H9 (cell line): ENCODE measurements at regions not wholly inside any gene's neighbourhood (a gene's known extent, or its start where the extent isn't known, plus 50 kb on each side); places are given as distances from the start of the nearest gene placed in this dataset.

Source experiments
- DNase-seq: peaks from one replicate; pipeline ENCODE4 v3.0.0-alpha.2; 2017
- H2AFZ ChIP-seq: one replicate; pipeline ENCODE4 v1.6.1; 2013; ENCODE audit warnings: mild to moderate bottlenecking, low read length, control low read depth, moderate library complexity
- H2AK5ac ChIP-seq: 2 replicates; pipeline ENCODE4 v1.6.1; 2013; ENCODE audit warnings: low read length, control low read depth, mixed read lengths; ENCODE audit not compliant: insufficient read length
- H2BK120ac ChIP-seq: one replicate; pipeline ENCODE4 v1.6.1; 2013; ENCODE audit warnings: low read depth, mild to moderate bottlenecking, low read length, control low read depth, inconsistent platforms; ENCODE audit not compliant: poor library complexity, severe bottlenecking
- H2BK12ac ChIP-seq: 2 replicates; pipeline ENCODE4 v1.6.1; 2013; ENCODE audit warnings: low read length, control low read depth, mixed read lengths, low read depth; ENCODE audit not compliant: insufficient read length
- H2BK15ac ChIP-seq: 2 replicates; pipeline ENCODE4 v1.6.1; 2013; ENCODE audit warnings: low read depth, low read length, control low read depth
- H2BK20ac ChIP-seq: one replicate; pipeline ENCODE4 v1.6.1; 2013; ENCODE audit warnings: low read depth, mild to moderate bottlenecking, low read length, control low read depth, inconsistent platforms; ENCODE audit not compliant: poor library complexity, severe bottlenecking
- H2BK5ac ChIP-seq: 2 replicates; pipeline ENCODE4 v1.6.1; 2013; ENCODE audit warnings: low read length, control low read depth, mixed read lengths; ENCODE audit not compliant: insufficient read length
- H3K14ac ChIP-seq: 2 replicates; pipeline ENCODE4 v1.6.1; 2013; ENCODE audit warnings: low read length, control low read depth; ENCODE audit not compliant: insufficient read depth
- H3K18ac ChIP-seq: 2 replicates; pipeline ENCODE4 v1.6.1; 2013; ENCODE audit warnings: low read depth, mild to moderate bottlenecking, mixed read lengths, low read length, control low read depth; ENCODE audit not compliant: insufficient read length
- H3K23ac ChIP-seq: 2 replicates; pipeline ENCODE4 v1.6.1; 2013; ENCODE audit warnings: low read length, control low read depth, mixed read lengths, low read depth; ENCODE audit not compliant: insufficient read length
- H3K23me2 ChIP-seq: 2 replicates; pipeline ENCODE4 v1.6.1; 2013; ENCODE audit warnings: low read depth, mild to moderate bottlenecking, mixed read lengths, low read length, control low read depth; ENCODE audit not compliant: insufficient read length, poor library complexity, severe bottlenecking
- H3K27ac ChIP-seq: 2 replicates; pipeline ENCODE4 v1.5.1; 2013; ENCODE audit warnings: low read length, control low read depth, mixed read lengths, low read depth; ENCODE audit not compliant: insufficient read length
- H3K27me3 ChIP-seq: 2 replicates; pipeline ENCODE4 v1.6.1; 2013; ENCODE audit warnings: low read length, control low read depth, inconsistent platforms; ENCODE audit not compliant: insufficient read depth
- H3K4ac ChIP-seq: 2 replicates; pipeline ENCODE4 v1.6.1; 2013; ENCODE audit warnings: low read depth, mild to moderate bottlenecking, control low read depth, inconsistent platforms, low read length, moderate library complexity
- H3K4me1 ChIP-seq: 2 replicates; pipeline ENCODE4 v1.6.1; 2013; ENCODE audit warnings: low read length, control low read depth, inconsistent platforms; ENCODE audit not compliant: insufficient read depth
- H3K4me2 ChIP-seq: 2 replicates; pipeline ENCODE4 v1.6.1; 2013; ENCODE audit warnings: low read length, control low read depth, mixed read lengths; ENCODE audit not compliant: insufficient read length, insufficient read depth
- H3K56ac ChIP-seq: 2 replicates; pipeline ENCODE4 v1.6.1; 2013; ENCODE audit warnings: low read depth, mild to moderate bottlenecking, mixed read lengths, low read length, control low read depth; ENCODE audit not compliant: insufficient read length
- H3K79me1 ChIP-seq: 2 replicates; pipeline ENCODE4 v1.6.1; 2013; ENCODE audit warnings: low read depth, mild to moderate bottlenecking, moderate library complexity, low read length, control low read depth, inconsistent platforms; ENCODE audit not compliant: insufficient read depth, poor library complexity, severe bottlenecking
- H3K79me2 ChIP-seq: 2 replicates; pipeline ENCODE4 v1.6.1; 2013; ENCODE audit warnings: low read length, control low read depth, inconsistent platforms; ENCODE audit not compliant: insufficient read depth
- H3K9ac ChIP-seq: 2 replicates; pipeline ENCODE4 v1.6.1; 2013; ENCODE audit warnings: low read length, control low read depth, mixed read lengths; ENCODE audit not compliant: insufficient read length; ENCODE audit errors: extremely low read depth
- H3K9me3 ChIP-seq: one replicate; pipeline ENCODE4 v1.6.1; 2013; ENCODE audit warnings: low read depth, low read length, inconsistent platforms; ENCODE audit not compliant: control insufficient read depth
- H3T11ph ChIP-seq: one replicate; pipeline ENCODE4 v1.6.1; 2013; ENCODE audit warnings: mild to moderate bottlenecking, low read length, control low read depth, inconsistent platforms
- H4K20me1 ChIP-seq: one replicate; pipeline ENCODE4 v1.6.1; 2013; ENCODE audit not compliant: control insufficient read depth, insufficient read length, insufficient read depth
- H4K5ac ChIP-seq: 2 replicates; pipeline ENCODE4 v1.6.1; 2013; ENCODE audit warnings: low read depth, mild to moderate bottlenecking, mixed read lengths, low read length, control low read depth; ENCODE audit not compliant: insufficient read length
- H4K8ac ChIP-seq: replicated peaks from 2 replicates; pipeline ENCODE4 v1.6.1; 2013; ENCODE audit warnings: low read length, control low read depth, mixed read lengths, low read depth; ENCODE audit not compliant: insufficient read length
- H4K91ac ChIP-seq: 2 replicates; pipeline ENCODE4 v1.6.1; 2013; ENCODE audit warnings: low read depth, mild to moderate bottlenecking, moderate library complexity, mixed read lengths, low read length, control low read depth; ENCODE audit not compliant: insufficient read length
- H3K27ac Mint-ChIP-seq, 3 experiments: 2 replicates in 2 of 3; 3 replicates in 1 of 3; pipeline ENCODE4 v1.8.0; 2020 to 2021; ENCODE audit warnings: mixed read lengths in 3 of 3, mild to moderate bottlenecking in 1 of 3, moderate library complexity in 1 of 3
- H3K27me3 Mint-ChIP-seq: 2 replicates; pipeline ENCODE4 v1.8.0; 2021; ENCODE audit warnings: low read depth, mild to moderate bottlenecking, moderate library complexity, mixed read lengths
- H3K36me3 Mint-ChIP-seq, 3 experiments: 2 replicates in 2 of 3; 3 replicates in 1 of 3; pipeline ENCODE4 v1.8.0; 2020 to 2021; ENCODE audit warnings: low read depth in 3 of 3, mixed read lengths in 3 of 3; ENCODE audit not compliant: insufficient read depth in 1 of 3
- H3K4me1 Mint-ChIP-seq, 2 experiments: 2 replicates each; pipeline ENCODE4 v1.8.0; 2020; ENCODE audit warnings: mixed read lengths in 2 of 2
- H3K4me3 Mint-ChIP-seq, 2 experiments: 2 replicates in 1 of 2; 3 replicates in 1 of 2; pipeline ENCODE4 v1.8.0; 2020 to 2021; ENCODE audit warnings: mild to moderate bottlenecking in 2 of 2, mixed read lengths in 2 of 2, moderate library complexity in 1 of 2
- H3K9me3 Mint-ChIP-seq, 2 experiments: 2 replicates in 1 of 2; 3 replicates in 1 of 2; pipeline ENCODE4 v1.8.0; 2020; ENCODE audit warnings: mild to moderate bottlenecking in 2 of 2, mixed read lengths in 2 of 2, moderate library complexity in 1 of 2
- CTCF ChIP-seq: fragments of 200-600 bp; sonication (generic); conservative IDR thresholded peaks from 3 replicates; pipeline ENCODE4 v1.8.0; 2021; ENCODE audit warnings: antibody characterized with exemption, mild to moderate bottlenecking
- WGBS: extraction: QIAGEN DNeasy Blood & Tissue Kit; methylation state at CpG from one replicate; pipeline ENCODE4 v1.1.7; 2013; ENCODE audit warnings: missing lambda C conversion rate, low lambda C conversion rate, mixed read lengths; ENCODE audit not compliant: insufficient read length; ENCODE audit errors: extremely low coverage; 5-methylcytosine and 5-hydroxymethylcytosine counted together

GRCh38 chr5:167243463-167243862 lies 1048.0 kb upstream of the WWC1 start:
- DNase-seq, result no peak
- Histone ChIP-seq H3K79me2 (no peaks in the 10 kb centered on the region), H3K14ac (no peak overlapping the region), H3K18ac (no peak overlapping the region), H2BK5ac (no peak overlapping the region), H3K27me3 (no peaks in the 10 kb centered on the region), H3K9me3 (no peaks in the 10 kb centered on the region), H2AK5ac (no peak overlapping the region), H3K4me2 (no peak overlapping the region), H3K23ac (no peak overlapping the region), H3K79me1 (no peaks in the 10 kb centered on the region), H3K56ac (no peak overlapping the region), H4K91ac (no peak overlapping the region), H3K4me1 (no peaks in the 10 kb centered on the region; the same call in 1 of the 2 replicates), H4K8ac (no peak overlapping the region), H3K9ac (no peak overlapping the region), H2BK20ac (no peak overlapping the region), H4K20me1 (no peaks in the 10 kb centered on the region), H3K27ac (no peak overlapping the region), H2AFZ (no peak overlapping the region), H2BK120ac (no peak overlapping the region), H3T11ph (no peak overlapping the region), H3K23me2 (no peaks in the 10 kb centered on the region), H2BK15ac (no peak overlapping the region), H4K5ac (no peak overlapping the region), H3K4ac (no peak overlapping the region), H2BK12ac (no peak overlapping the region)
- Mint-ChIP-seq H3K4me3 (no peak overlapping the region), H3K9me3 (no peaks in the 10 kb centered on the region), H3K36me3 (no peaks in the 10 kb centered on the region), H3K27ac (no peak overlapping the region), H3K4me1 (peaks cover 5% of the 10 kb centered on the region in 2 experiments; a peak in 3 of 4 replicates), H3K27me3 (no peaks in the 10 kb centered on the region)
- TF ChIP-seq CTCF, result no peak
- WGBS, result no CpG with 5 or more reads among the region's 2 CpGs
